ENCODE measurements at regions not wholly inside any gene's neighbourhood (a gene's known extent, or its start where the extent isn't known, plus 50 kb on each side); places are given as distances from the start of the nearest gene placed in this dataset.

DNA sequence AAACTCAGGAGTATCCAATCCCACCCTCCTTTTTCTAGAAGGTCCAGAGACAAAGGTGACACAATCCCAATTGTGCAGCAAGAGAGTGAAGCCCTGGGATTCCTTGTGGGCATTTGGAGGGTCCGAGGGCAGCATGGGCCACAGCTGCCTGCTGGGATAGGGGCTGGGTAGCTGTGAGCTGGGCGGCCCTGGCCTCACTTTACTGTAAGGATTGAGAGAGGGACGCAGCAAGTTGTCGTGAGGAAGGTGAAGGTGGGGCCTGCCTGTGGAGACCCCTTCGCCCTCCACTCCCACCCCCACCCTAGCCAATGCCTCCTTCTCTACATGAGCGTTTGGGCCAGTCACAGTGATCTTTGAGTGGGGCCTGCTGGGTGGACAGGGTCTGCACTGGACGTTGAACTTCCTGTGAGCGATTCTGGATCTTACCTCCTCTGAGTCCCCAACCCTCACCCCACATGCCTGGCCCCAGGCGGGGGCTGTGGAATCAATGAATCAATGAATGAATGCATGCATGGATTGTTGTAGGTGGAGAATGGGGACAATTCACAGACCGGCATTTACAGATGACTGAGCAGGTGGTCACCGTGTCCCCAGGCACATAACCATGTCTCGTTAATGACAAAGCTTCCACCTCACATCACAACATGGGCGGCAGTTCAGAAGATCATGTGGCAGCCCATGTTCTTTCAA, 107.2 kb downstream of the INHBB start:
- Mint-ChIP-seq H3K4me1 (ENCODE audit: low read depth) (no peaks in the 10 kb centered on the region), H3K27me3 (ENCODE audit: low read depth) (peaks cover 16% of the 10 kb centered on the region), H3K9me3 (peaks cover 8% of the 10 kb centered on the region), H3K36me3 (ENCODE audit: low read depth) (no peaks in the 10 kb centered on the region), H3K4me3 (no peak overlapping the region), H3K27ac (no peak overlapping the region)

DNA sequence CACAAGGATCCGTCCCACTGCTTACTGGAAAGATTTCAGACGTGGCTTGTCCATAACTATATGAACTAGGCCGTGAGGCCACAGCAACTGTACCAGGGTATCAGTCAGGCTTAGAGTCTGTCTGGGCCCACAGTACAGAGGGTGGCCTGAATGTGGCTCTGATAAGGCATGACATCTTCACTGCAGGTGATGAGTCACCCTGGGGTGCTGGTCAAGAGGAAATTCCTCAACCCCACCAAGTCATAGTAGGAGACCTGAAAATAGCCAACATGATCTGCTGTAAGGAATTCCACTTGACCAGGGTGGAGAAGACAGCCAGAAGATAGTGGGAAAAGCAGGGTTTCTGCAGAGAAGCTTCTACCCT, 107.7 kb downstream of the INHBB start:
- Mint-ChIP-seq H3K9me3 (peaks cover 8% of the 10 kb centered on the region), H3K27me3 (ENCODE audit: low read depth) (peaks cover 16% of the 10 kb centered on the region), H3K36me3 (ENCODE audit: low read depth) (no peaks in the 10 kb centered on the region), H3K4me1 (ENCODE audit: low read depth) (no peaks in the 10 kb centered on the region), H3K4me3 (no peak overlapping the region), H3K27ac (no peak overlapping the region)

DNA sequence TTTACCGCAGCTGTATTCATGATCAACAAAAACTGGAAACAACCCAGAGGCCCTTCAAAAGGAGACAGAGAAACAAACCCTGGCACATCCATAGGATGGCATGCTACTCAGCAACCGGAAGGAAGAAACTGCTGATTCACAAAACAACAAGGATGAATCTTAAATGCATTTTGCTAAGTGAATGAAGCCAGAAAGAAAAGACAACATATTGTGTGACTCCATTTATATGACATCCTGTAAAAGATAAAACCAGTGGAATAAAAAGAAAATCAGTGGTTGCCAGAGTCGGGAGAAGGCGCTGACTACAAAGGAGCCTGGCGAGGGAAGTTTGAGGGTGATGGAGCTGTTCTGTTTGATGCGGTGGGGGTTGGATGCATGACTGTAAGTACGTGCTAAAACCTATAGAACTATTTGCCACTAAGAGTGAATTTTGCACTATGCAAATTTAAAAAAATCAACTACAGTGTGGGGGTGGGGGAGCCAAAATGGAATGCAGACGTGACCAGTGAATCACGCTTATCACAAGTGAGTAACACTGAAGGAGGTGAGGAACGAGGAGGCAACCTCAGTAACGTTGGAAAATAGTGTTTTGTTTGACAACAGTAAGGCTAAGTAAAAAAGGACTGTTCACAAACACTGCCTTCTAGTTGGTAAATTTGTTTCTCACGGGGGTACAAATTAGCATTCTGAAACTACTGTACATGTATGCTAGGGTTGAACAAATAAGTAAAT, 108.9 kb downstream of the INHBB start:
- H3K4me1 Mint-ChIP-seq (ENCODE audit: low read depth), result no peaks in the 10 kb centered on the region
- H3K27me3 Mint-ChIP-seq (ENCODE audit: low read depth), result peaks cover 16% of the 10 kb centered on the region
- H3K4me3 Mint-ChIP-seq, result no peak overlapping the region
- H3K36me3 Mint-ChIP-seq (ENCODE audit: low read depth), result no peaks in the 10 kb centered on the region
- no peak overlapping the region for H3K27ac Mint-ChIP-seq
- H3K9me3 Mint-ChIP-seq, result peaks cover 8% of the 10 kb centered on the region

DNA sequence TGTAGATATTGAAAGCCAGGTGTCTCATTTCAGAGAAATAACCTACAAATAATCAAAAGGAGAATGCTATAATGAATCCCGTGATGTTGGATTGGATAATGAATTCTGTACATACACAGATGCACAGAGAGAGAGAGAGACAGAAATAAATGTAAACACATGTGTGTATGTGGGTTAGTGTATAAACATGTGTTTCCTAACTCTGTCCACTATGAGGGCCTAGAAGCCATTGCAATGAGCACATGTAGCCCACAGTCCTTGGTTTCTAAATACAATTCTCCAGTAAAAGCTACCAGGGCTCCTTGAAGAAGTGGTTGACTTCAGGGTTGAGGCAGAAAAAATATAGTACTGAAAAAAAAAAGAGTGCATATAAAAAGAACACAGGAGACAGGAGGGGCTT, 109.5 kb downstream of the INHBB start:
- no peaks in the 10 kb centered on the region for H3K4me1 Mint-ChIP-seq (ENCODE audit: low read depth)

DNA sequence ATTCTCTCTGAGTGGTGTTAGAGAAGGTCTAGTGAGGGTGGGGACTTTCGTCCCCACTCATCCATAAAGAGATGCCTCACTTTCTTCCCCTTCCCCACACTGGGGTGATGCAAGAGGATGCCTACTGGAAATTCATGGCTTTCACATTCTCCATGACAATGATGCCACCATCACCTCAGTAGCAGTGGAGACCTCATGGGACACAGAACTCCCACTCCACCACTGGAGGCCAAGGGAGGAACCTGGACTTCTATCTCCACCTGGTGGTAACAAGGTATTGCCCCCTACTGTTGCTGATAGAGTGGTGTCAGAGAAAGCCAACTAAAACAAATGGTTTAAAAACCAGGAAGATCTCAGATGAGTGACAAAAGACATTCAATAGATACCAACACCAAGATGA, 110.9 kb downstream of the INHBB start:
- Mint-ChIP-seq H3K27me3 (ENCODE audit: low read depth) (peaks cover 16% of the 10 kb centered on the region), H3K4me1 (ENCODE audit: low read depth) (no peaks in the 10 kb centered on the region), H3K9me3 (peaks cover 8% of the 10 kb centered on the region), H3K27ac (no peak overlapping the region), H3K36me3 (ENCODE audit: low read depth) (no peaks in the 10 kb centered on the region), H3K4me3 (no peak overlapping the region)

More for the DNA sequence above, 109.5 kb downstream of the INHBB start:
- Mint-ChIP-seq H3K9me3 (peaks cover 8% of the 10 kb centered on the region), H3K27me3 (ENCODE audit: low read depth) (peaks cover 16% of the 10 kb centered on the region), H3K36me3 (ENCODE audit: low read depth) (no peaks in the 10 kb centered on the region), H3K4me3 (no peak overlapping the region), H3K27ac (no peak overlapping the region)

DNA sequence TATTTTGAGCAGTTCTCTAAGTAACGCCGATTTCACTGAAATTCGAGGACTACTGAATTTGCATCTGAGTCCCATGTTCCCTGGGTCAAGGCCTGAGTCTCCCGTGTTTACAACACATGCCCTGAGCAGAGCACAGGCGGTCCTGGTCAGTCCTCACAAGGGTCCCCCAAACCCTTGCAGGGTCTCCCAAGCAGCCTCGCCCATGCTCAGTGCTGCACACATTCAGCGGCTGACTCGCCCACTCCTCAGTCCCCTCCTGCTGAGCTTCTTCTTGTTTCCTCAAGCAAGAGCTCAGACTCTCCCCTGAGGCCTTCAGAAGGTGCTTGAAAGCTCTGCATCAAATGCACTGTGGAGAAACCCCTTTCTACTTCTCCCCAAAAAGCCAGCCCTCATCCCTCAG, 114.6 kb downstream of the INHBB start:
- Mint-ChIP-seq H3K27ac (no peak overlapping the region), H3K9me3 (peaks cover 8% of the 10 kb centered on the region), H3K4me3 (no peak overlapping the region)

DNA sequence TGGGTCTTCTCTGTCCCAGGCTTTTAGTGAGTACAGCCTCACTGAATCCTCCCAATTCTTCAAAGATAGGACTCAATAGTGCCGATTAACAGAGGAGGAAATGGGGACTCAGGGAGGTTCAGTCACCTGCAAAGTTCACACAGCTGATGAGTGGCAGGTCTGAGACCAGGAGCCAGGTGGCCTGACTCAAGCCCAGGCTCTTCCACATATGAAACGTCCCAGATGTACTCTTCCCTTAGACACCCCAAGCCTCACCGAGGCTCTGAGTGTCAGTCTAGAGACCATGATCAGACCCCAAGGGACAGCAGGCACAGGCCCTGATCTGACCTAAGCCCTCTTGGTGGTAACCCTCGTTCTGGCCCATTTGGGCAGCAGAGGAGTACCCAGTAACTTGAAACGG, 115.2 kb downstream of the INHBB start:
- Mint-ChIP-seq H3K4me1 (ENCODE audit: low read depth) (no peaks in the 10 kb centered on the region), H3K9me3 (peaks cover 8% of the 10 kb centered on the region), H3K4me3 (no peak overlapping the region), H3K27me3 (ENCODE audit: low read depth) (peaks cover 11% of the 10 kb centered on the region), H3K27ac (no peak overlapping the region), H3K36me3 (ENCODE audit: low read depth) (no peaks in the 10 kb centered on the region)

More for the DNA sequence above, 114.6 kb downstream of the INHBB start:
- Mint-ChIP-seq H3K27me3 (ENCODE audit: low read depth) (peaks cover 12% of the 10 kb centered on the region), H3K4me1 (ENCODE audit: low read depth) (no peaks in the 10 kb centered on the region), H3K36me3 (ENCODE audit: low read depth) (no peaks in the 10 kb centered on the region)

DNA sequence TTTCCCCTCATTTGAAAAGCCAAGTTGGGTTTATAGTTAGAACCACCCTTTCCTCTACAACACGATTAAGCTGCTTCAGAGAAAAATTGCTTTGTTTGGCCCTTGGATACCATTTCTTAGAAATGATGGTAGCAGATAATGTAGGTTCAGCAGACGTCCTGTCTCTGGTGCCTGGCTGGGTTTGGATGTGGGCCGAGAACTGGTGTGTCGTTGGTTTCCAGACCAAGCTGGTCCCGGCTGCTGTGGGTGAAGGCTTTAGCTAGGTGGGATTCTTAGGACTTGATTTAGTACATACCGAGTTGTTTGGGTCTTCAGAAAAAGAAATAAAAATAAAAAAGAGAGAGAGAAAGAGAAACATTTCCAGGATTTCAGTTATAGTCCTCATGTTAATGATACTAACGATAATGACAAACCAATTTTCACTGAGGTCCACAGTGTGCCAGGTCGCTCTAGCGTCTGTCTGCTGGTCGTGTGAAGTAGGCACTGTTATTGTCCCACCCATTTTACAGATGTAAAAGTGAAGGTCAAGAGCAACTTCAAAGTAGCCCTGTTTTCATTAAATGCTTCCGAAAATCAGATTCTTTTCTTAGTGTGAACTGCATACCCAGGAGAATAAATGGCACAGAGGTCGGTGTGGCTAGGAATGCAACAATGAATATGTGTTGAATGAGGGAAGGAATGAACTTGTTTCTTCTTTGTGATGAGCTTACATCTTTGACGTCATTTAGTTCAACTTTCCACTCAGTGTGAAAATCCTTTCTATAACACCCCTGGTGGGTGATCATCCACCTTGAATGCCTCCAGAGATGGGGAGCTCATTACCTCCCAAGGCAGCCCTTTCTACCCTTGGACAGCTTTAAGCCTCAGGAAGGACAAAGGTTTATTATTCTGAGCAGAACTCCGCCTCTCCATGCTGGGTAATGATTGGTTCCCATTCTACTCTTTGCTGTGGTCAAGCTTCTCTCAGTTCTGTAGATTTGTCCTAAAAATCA, 115.9 kb downstream of the INHBB start:
- Mint-ChIP-seq H3K36me3 (ENCODE audit: low read depth) (no peaks in the 10 kb centered on the region), H3K4me3 (no peak overlapping the region), H3K4me1 (ENCODE audit: low read depth) (no peaks in the 10 kb centered on the region), H3K27ac (no peak overlapping the region), H3K9me3 (peaks cover 7% of the 10 kb centered on the region), H3K27me3 (ENCODE audit: low read depth) (peaks cover 7% of the 10 kb centered on the region)

DNA sequence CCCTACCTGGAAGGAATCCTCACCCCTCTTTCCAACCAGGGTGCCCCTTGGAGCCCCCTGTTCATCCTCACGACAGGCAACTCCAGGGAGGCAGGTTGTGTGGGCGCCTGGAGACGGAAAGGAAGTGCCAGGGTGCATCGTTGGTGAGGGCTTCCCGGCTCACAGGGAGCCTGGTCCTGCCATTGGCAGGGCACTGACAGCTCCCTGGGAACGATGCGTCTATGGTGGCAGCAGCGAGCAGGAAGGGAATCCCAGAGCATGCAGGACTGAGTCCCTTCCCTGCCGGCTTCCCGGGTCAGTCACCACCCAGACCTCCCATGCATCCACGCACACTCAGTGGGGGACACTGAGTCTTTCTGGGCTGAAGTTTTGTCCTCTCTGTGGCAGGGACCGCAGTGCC, 117.6 kb downstream of the INHBB start:
- no peaks in the 10 kb centered on the region for H3K36me3 Mint-ChIP-seq (ENCODE audit: low read depth)
- no peaks in the 10 kb centered on the region for H3K27me3 Mint-ChIP-seq (ENCODE audit: low read depth)
- no peak overlapping the region for H3K4me3 Mint-ChIP-seq
- H3K4me1 Mint-ChIP-seq (ENCODE audit: low read depth), result no peaks in the 10 kb centered on the region
- H3K9me3 Mint-ChIP-seq, result no peaks in the 10 kb centered on the region
- H3K27ac Mint-ChIP-seq, result no peak overlapping the region

DNA sequence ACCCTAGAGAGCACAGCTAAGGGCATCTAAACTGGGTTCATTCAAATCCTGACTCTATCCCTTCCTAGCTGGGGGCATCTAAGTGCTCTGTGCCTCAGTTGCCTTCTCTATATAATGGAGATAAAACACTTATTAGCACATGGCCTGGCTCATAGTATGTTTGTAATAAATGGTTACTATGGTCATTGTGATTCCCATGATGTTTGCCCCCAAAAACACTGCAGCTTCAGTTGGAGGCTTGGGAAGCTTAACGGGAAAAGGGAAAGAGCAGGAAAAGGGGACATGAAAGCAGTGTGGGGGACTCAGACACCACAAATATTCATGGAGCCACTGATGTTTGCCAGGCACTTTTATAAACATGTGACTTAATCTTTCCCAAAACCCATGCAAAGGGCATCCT, 118.1 kb downstream of the INHBB start:
- Mint-ChIP-seq H3K36me3 (ENCODE audit: low read depth) (no peaks in the 10 kb centered on the region), H3K4me1 (ENCODE audit: low read depth) (no peaks in the 10 kb centered on the region), H3K4me3 (no peak overlapping the region), H3K27me3 (ENCODE audit: low read depth) (no peaks in the 10 kb centered on the region), H3K9me3 (no peaks in the 10 kb centered on the region), H3K27ac (no peak overlapping the region)

DNA sequence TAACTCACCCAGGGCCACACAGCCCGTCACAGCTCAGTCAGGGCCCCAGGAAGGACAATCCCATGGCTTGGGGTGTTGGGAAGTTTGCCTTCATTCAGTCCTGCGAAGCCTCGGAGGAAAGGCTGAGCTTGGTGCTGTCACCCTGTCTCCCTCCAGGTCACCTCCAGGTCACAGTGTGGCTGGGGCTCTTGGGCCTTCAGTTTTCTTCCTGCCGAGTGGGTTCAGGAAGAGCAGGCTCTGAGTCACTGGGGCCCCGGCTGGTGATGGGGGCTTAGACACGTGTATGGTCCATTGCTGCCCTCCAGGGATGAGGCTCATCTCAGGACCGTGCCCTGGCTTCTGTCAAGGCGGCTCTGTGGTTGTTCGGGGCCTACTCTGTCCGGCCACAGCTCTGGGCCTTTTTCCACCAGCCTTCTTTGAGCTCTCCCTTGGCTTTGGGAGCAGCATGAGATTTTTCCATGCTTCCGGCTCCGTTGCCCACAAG, 118.6 kb downstream of the INHBB start:
- no peaks in the 10 kb centered on the region for H3K9me3 Mint-ChIP-seq
- H3K4me1 Mint-ChIP-seq (ENCODE audit: low read depth), result no peaks in the 10 kb centered on the region
- H3K27ac Mint-ChIP-seq, result no peak overlapping the region

DNA sequence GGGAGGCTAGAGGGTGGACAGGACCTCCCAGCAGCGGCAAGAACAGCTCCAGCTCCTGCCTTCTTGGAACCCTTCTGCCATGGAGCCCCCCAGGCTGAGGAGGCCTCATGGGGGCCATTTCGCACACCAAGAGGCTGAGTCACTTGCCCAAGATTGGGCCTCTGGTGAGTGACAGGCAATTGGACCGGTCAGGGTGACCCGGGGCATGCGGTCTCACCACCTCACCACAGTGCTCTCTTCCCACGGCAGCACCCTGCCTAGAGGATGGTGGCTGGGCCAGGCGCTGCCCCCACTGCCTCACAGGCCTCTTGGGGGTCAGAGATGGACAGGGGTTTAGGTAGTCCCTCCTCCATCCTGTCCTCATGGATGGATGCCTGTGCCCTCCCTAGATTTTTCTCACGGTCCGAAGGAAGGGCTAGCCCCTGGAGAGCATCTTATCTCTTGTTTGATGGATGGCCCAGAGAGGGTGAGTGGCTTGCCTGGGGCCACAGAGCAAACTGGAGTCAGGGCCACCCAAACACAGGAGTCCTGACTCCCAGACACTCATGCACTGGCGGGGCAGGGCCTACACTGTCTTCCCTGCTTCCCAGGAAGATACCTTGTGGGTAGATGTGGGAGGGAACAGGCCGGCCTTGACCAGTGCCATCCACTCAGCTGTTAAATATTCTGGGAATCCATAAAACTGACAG, 119.2 kb downstream of the INHBB start:
- Mint-ChIP-seq H3K27ac (no peak overlapping the region), H3K4me1 (ENCODE audit: low read depth) (no peaks in the 10 kb centered on the region), H3K9me3 (no peaks in the 10 kb centered on the region), H3K27me3 (ENCODE audit: low read depth) (no peaks in the 10 kb centered on the region), H3K36me3 (ENCODE audit: low read depth) (no peaks in the 10 kb centered on the region), H3K4me3 (no peak overlapping the region)

More for the DNA sequence above, 118.6 kb downstream of the INHBB start:
- H3K36me3 Mint-ChIP-seq (ENCODE audit: low read depth), result no peaks in the 10 kb centered on the region
- no peaks in the 10 kb centered on the region for H3K27me3 Mint-ChIP-seq (ENCODE audit: low read depth)
- H3K4me3 Mint-ChIP-seq, result no peak overlapping the region

DNA sequence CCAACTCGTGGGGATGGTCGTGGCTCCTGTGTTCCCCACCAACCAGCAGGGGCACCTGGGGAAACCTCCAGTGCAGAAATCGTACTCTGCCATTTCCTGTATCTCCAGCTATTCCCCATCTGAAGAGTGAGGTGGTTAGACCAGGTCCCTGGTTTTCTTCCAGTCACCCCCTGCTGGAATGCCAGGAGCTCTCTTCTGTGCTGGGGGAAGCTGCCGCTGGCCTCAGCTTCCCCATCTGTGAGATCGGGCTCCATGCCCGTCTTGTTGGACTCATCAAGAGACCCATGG, 119.7 kb downstream of the INHBB start:
- Mint-ChIP-seq H3K4me1 (ENCODE audit: low read depth) (no peaks in the 10 kb centered on the region), H3K27me3 (ENCODE audit: low read depth) (no peaks in the 10 kb centered on the region), H3K36me3 (ENCODE audit: low read depth) (no peaks in the 10 kb centered on the region), H3K27ac (no peak overlapping the region), H3K9me3 (no peaks in the 10 kb centered on the region), H3K4me3 (no peak overlapping the region)

DNA sequence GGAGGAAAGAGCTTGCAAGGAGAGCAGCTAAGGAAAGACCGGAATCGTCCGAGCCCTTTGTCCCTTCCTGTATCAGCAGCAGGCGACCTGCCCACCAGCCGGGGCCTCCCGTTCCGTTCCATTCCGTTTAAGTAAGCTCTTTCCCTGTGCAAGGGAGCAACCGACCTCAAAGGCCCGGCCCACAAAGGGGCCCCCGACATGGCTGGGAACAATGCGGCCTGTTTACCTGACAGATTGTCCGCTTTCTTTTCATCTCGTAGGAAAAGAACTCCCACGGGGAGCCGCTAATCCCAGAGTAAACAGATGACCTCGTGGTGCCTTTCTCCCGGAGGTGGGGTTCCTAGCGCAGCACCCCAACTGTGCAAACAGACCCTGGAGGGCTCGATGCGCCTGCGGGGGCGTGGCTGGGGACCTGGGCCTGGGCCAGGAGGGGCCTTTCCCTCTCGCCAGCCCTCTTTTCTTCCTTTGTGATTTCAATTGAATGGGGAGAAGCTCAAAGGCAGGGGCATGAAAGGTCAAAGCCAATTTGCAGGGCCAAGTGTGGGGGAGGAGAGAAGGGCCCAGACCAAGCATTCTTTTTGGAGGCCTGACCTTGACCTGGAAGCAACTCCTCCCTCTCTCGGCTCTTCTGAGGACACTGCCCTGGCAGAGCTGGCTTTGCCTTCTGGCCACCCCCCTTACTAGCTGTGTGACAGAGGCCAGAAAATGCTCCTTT, 120.2 kb downstream of the INHBB start:
- no peaks in the 10 kb centered on the region for H3K4me1 Mint-ChIP-seq (ENCODE audit: low read depth)
- no peaks in the 10 kb centered on the region for H3K36me3 Mint-ChIP-seq (ENCODE audit: low read depth)
- H3K9me3 Mint-ChIP-seq, result no peaks in the 10 kb centered on the region
- H3K27me3 Mint-ChIP-seq (ENCODE audit: low read depth), result no peaks in the 10 kb centered on the region
- no peak overlapping the region for H3K27ac Mint-ChIP-seq
- no peak overlapping the region for H3K4me3 Mint-ChIP-seq
